ENCODE measurements at regions not wholly inside any gene's neighbourhood (a gene's known extent, or its start where the extent isn't known, plus 50 kb on each side); places are given as distances from the start of the nearest gene placed in this dataset.
"Not testable (repeated sequence)": the region's sequence is repeated elsewhere in the genome, so short reads cannot be mapped to it uniquely, and the experiment has no call there.

DNA sequence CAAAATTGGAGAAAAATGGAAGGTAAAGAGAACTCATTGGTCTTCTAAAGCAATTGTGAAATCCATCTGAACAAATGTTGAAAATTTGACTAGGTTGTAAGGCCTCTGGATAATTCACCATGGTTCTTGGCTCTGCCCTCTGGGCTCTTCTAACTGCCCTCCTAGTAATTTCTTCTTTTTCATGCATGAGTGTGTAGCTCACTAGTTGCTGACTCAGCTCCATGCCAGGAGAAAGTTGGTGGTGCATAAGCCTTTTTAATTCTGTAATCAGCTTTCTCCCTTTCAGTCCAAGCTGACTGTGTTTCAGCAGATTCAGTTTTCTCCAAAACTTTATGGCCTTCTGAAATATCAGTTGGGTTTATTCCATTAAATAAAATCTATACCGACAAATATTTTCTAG is 877.8 kb upstream of the ATXN7L3B start:
- H3K4me3 ChIP-seq (ENCODE audit: low read depth, low read length), result no peak overlapping the region
- peaks cover 18% of the 10 kb centered on the region for H3K9me3 ChIP-seq (ENCODE audit: control insufficient read depth, insufficient read depth, low read length)
- DNase-seq (ENCODE audit: low read depth, low spot score), result no peak
- CTCF ChIA-PET, result interaction anchor here (1.2 kb wide), 1 partner anchor 66 kb away, joined by 3 read pairs; no protein-coding TSS in a partner anchor
- POLR2A ChIA-PET, result no interaction called here
- H3K27me3 ChIP-seq (ENCODE audit: control insufficient read depth, insufficient read depth, low read length), result no peaks in the 10 kb centered on the region
- TF ChIP-seq, protein P1, sequence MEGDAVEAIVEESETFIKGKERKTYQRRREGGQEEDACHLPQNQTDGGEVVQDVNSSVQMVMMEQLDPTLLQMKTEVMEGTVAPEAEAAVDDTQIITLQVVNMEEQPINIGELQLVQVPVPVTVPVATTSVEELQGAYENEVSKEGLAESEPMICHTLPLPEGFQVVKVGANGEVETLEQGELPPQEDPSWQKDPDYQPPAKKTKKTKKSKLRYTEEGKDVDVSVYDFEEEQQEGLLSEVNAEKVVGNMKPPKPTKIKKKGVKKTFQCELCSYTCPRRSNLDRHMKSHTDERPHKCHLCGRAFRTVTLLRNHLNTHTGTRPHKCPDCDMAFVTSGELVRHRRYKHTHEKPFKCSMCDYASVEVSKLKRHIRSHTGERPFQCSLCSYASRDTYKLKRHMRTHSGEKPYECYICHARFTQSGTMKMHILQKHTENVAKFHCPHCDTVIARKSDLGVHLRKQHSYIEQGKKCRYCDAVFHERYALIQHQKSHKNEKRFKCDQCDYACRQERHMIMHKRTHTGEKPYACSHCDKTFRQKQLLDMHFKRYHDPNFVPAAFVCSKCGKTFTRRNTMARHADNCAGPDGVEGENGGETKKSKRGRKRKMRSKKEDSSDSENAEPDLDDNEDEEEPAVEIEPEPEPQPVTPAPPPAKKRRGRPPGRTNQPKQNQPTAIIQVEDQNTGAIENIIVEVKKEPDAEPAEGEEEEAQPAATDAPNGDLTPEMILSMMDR (IDR thresholded peaks at IDR 0.05; ENCODE audit: low read depth, low read length), result no peak
- no peak overlapping the region for H3K27ac ChIP-seq (ENCODE audit: low read depth, low read length)

DNA sequence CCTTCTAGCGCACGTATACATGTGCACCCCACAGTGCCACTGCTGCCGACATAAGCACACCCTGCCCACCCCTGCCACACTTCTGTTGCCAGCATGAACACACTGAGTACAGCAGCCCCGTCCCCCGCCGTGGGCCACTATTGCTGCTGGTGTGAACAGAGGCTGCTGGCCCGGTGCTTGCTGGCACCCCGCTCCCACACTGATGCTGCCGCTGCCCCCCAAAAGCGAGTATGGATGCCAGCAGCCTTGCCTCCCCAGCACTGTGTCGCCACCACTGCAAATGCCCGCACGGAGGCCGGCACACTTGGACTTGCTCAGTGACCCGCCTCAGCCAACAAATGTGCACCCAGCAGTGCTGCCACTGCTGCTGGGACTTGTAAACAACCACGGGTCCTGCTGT is 872.4 kb upstream of the ATXN7L3B start:
- no peak for DNase-seq (ENCODE audit: low read depth, low spot score)
- POLR2A ChIA-PET, result no interaction called here
- Histone ChIP-seq H3K4me3 (ENCODE audit: low read depth, low read length) (no peak overlapping the region), H3K9me3 (ENCODE audit: control insufficient read depth, insufficient read depth, low read length) (peaks cover 16% of the 10 kb centered on the region), H3K27me3 (ENCODE audit: control insufficient read depth, insufficient read depth, low read length) (no peaks in the 10 kb centered on the region), H3K27ac (ENCODE audit: low read depth, low read length) (no peak overlapping the region)
- CTCF ChIA-PET, result no interaction called here
- TF ChIP-seq, protein P1 (IDR thresholded peaks at IDR 0.05; ENCODE audit: low read depth, low read length), result no peak

DNA sequence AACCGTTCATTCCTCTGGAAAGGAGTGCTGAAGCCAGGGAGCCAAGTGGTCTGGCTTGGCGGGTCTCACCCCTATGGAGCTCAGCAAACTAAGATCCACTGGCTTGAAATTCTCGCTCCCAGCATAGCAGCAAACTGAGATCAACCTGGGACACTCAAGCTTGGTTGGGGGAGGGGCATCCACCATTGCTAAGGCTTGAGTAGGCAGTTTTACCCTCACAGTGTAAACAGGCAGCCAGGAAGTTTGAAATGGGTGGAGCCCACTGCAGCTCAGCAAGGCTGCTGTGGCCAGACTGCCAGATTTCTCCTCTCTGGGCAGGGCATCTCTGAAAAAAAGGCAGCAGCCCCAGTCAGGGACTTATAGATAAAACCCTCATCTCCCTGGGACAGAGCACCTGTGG is 866.1 kb upstream of the ATXN7L3B start:
- DNase-seq (ENCODE audit: low read depth, low spot score); POLR2A ChIA-PET; H3K4me3 ChIP-seq (ENCODE audit: low read depth, low read length); CTCF ChIA-PET; H3K27me3 ChIP-seq (ENCODE audit: control insufficient read depth, insufficient read depth, low read length); H3K9me3 ChIP-seq (ENCODE audit: control insufficient read depth, insufficient read depth, low read length); H3K27ac ChIP-seq (ENCODE audit: low read depth, low read length): not testable (repeated sequence)

DNA sequence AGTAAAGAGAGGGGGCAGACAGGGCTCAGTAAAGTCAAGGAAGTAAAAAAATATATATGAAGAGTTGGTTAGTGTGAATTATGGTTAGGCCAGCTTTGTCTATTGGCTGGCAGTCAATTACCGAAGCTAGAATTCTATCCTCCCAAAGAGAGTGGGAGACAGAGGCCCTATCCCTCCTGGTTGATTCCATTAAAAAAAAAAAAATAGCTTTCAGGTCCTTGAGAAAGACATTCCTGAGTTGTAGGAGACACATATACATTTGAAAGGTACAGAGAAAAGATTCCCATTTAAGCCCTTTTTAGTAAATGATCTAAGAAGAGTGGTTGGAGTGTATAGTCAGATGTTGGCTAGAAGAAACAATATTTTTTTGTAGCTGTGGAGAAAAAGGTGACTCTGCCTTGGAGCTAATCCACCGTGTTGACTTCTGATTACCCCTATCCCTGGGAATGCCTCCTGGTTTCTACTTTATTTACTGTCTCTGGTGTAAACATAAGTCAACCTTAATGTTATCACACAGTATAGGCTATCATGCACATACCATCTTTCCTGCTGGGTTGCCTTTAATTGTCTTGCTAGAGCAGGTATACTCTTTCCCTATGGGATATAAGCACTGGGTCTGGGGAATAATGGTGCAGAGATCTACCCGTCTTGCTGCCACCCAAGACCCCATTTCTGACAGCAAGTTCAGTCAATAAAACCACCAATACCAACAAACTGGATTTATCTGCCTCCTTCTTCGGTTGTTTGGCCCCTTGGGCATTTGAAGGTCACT is 859.9 kb upstream of the ATXN7L3B start:
- H3K9me3 ChIP-seq (ENCODE audit: control insufficient read depth, insufficient read depth, low read length), result peaks cover 2% of the 10 kb centered on the region; the same call in 1 of the 2 replicates
- no peak overlapping the region for H3K27ac ChIP-seq (ENCODE audit: low read depth, low read length)
- TF ChIP-seq, protein P1 (IDR thresholded peaks at IDR 0.05; ENCODE audit: low read depth, low read length), result no peak
- ChIA-PET CTCF (no interaction called here), POLR2A (no interaction called here)
- no peak for DNase-seq (ENCODE audit: low read depth, low spot score)
- no peak overlapping the region for H3K4me3 ChIP-seq (ENCODE audit: low read depth, low read length)
- H3K27me3 ChIP-seq (ENCODE audit: control insufficient read depth, insufficient read depth, low read length), result no peaks in the 10 kb centered on the region

DNA sequence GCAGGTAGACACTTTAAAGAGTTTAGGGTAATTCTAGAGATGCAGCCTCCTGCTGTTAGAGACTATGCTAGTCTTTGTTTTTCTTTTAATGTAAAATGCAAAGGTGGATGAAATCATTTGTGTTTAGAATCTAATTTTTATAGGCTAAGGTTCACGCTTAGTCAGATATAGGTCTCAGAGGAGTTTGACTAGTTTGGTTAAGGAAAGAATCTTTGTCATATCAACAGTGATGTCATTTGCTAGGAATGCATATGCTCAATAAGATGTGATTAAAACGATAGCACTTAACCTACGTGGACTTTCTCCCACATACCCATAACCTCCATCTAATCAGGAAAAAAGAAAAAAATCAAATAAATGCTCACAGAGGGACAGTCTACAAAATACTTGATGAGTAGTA is 859.3 kb upstream of the ATXN7L3B start:
- Histone ChIP-seq H3K9me3 (ENCODE audit: control insufficient read depth, insufficient read depth, low read length) (peaks cover 2% of the 10 kb centered on the region; the same call in 1 of the 2 replicates), H3K4me3 (ENCODE audit: low read depth, low read length) (no peak overlapping the region), H3K27ac (ENCODE audit: low read depth, low read length) (no peak overlapping the region), H3K27me3 (ENCODE audit: control insufficient read depth, insufficient read depth, low read length) (no peaks in the 10 kb centered on the region)
- CTCF ChIA-PET, result no interaction called here
- POLR2A ChIA-PET, result no interaction called here
- no peak for DNase-seq (ENCODE audit: low read depth, low spot score)
- TF ChIP-seq, protein P1 (IDR thresholded peaks at IDR 0.05; ENCODE audit: low read depth, low read length), result no peak

Measured in AG04450 (cell line).